ENCODE measurements at regions not wholly inside any gene's neighbourhood (a gene's known extent, or its start where the extent isn't known, plus 50 kb on each side); places are given as distances from the start of the nearest gene placed in this dataset.

- TF ChIP-seq RBBP5 (IDR thresholded peaks at IDR 0.05; ENCODE audit: borderline replicate concordance, low read depth, low read length): no peak
Observed at GRCh38 chrX:10882484-10882883, 228.6 kb upstream of the HCCS start (continued).

GRCh38 chrX:10884246-10884645, 226.9 kb upstream of the HCCS start:
- ChIA-PET CTCF (ENCODE audit: partially characterized antibody) (no interaction called here), POLR2A (ENCODE audit: partially characterized antibody) (no interaction called here)
- H2BK20ac ChIP-seq (ENCODE audit: low read length): no peak overlapping the region
- no peak overlapping the region for H2BK120ac ChIP-seq (replicated peaks; ENCODE audit: low read depth, low read length)
- H4K91ac ChIP-seq (replicated peaks; ENCODE audit: insufficient read length, low read length): no peak overlapping the region
- H3K4ac ChIP-seq (replicated peaks; ENCODE audit: insufficient read length, low read depth, low read length): no peak overlapping the region
- H3K14ac ChIP-seq (ENCODE audit: insufficient read length): no peak overlapping the region
- H4K8ac ChIP-seq (ENCODE audit: extremely low read depth, insufficient read depth, low read length): no peak overlapping the region
- H3K56ac ChIP-seq (replicated peaks; ENCODE audit: insufficient read length, low read depth, low read length): no peak overlapping the region
- DNase-seq (ENCODE audit: low read depth in 1 of 2, low spot score in 2 of 2) (no peak), FAIRE-seq (no peak)
- no peak overlapping the region for H3K27ac ChIP-seq (ENCODE audit: low read depth, low read length)
- no peak overlapping the region for H2AK5ac ChIP-seq (ENCODE audit: low read depth, low read length)
- no peaks in the 10 kb centered on the region for H4K20me1 ChIP-seq (replicated peaks in 1 of 2; ENCODE audit: control insufficient read depth in 1 of 2, insufficient read depth in 2 of 2, low read length in 2 of 2)
- no peak overlapping the region for H2BK5ac ChIP-seq (ENCODE audit: low read depth, low read length)
- H3K23ac ChIP-seq (ENCODE audit: insufficient read length): no peak overlapping the region
- no peaks in the 10 kb centered on the region for H3K9me3 ChIP-seq (ENCODE audit: insufficient read depth in 2 of 2, low read depth in 1 of 2, low read length in 1 of 2)
- no peaks in the 10 kb centered on the region for H3K36me3 ChIP-seq (ENCODE audit: control insufficient read depth in 2 of 4, insufficient read depth in 4 of 4, low read length in 3 of 4)
- H4K5ac ChIP-seq (ENCODE audit: insufficient read length, low read depth, low read length): no peak overlapping the region
- H3K9ac ChIP-seq (replicated peaks in 1 of 4; ENCODE audit: extremely low read depth in 1 of 4, low read depth in 3 of 4, low read length in 3 of 4): no peak overlapping the region
- no peak overlapping the region for H2BK12ac ChIP-seq (ENCODE audit: low read depth, low read length)
- no peak overlapping the region for H3K4me3 ChIP-seq (ENCODE audit: extremely low read depth in 1 of 4, insufficient read depth in 2 of 4, low read depth in 3 of 4, low read length in 4 of 4)
- H3K4me1 ChIP-seq (replicated peaks in 1 of 4; ENCODE audit: control insufficient read depth in 3 of 4, insufficient read depth in 4 of 4, low read length in 3 of 4): no peaks in the 10 kb centered on the region
- H3K27me3 ChIP-seq (replicated peaks in 1 of 4; ENCODE audit: control insufficient read depth in 3 of 4, extremely low read depth in 1 of 4, insufficient read depth in 3 of 4, low read length in 3 of 4): no peaks in the 10 kb centered on the region
- H3K79me2 ChIP-seq (ENCODE audit: control insufficient read depth in 1 of 2, insufficient read depth in 2 of 2, low read length in 2 of 2): no peaks in the 10 kb centered on the region
- H3K23me2 ChIP-seq (ENCODE audit: low read depth, low read length): no peaks in the 10 kb centered on the region
- WGBS, 2 experiments (ENCODE audit: extremely low coverage in 1 of 2, insufficient coverage in 1 of 2, insufficient read length in 1 of 2, insufficient replicate concordance in 2 of 2, low coverage in 1 of 2, low lambda C conversion rate in 2 of 2, missing lambda C conversion rate in 1 of 2): 89% methylated on average over 2 of the region's 2 CpGs; no CpG with 5 or more reads in 1 of the 2 experiments
- no peaks in the 10 kb centered on the region for H3K79me1 ChIP-seq (ENCODE audit: low read depth, low read length)
- no peak overlapping the region for H2BK15ac ChIP-seq (ENCODE audit: low read length)
- H2AFZ ChIP-seq (ENCODE audit: low read length): no peak overlapping the region
- H3K18ac ChIP-seq (ENCODE audit: extremely low read depth, low read length): no peak overlapping the region
- H3K4me2 ChIP-seq (ENCODE audit: insufficient read depth in 1 of 2, low read depth in 2 of 2, low read length in 2 of 2): no peak overlapping the region
- no peak for TF ChIP-seq CBX8 (IDR thresholded peaks at IDR 0.05; ENCODE audit: borderline replicate concordance, low read depth, low read length)
- TF ChIP-seq ZNF274 (IDR thresholded peaks at IDR 0.05; ENCODE audit: borderline replicate concordance, extremely low read depth, low read length): no peak
- TF ChIP-seq E2F6 (IDR thresholded peaks at IDR 0.05): no peak
- no peak for TF ChIP-seq CTBP2 (IDR thresholded peaks at IDR 0.05; ENCODE audit: borderline replicate concordance, insufficient read depth, insufficient read length, low read length)
- no peak for TF ChIP-seq USF2 (IDR thresholded peaks at IDR 0.05; ENCODE audit: low read length)
- no peak for TF ChIP-seq BCL11A (IDR thresholded peaks at IDR 0.05; ENCODE audit: low read depth in 2 of 2, low read length in 2 of 2)
- no peak for TF ChIP-seq TEAD4 (IDR thresholded peaks at IDR 0.05; ENCODE audit: low read depth, low read length)
- no peak for TF ChIP-seq EZH2 (IDR thresholded peaks at IDR 0.05; ENCODE audit: low read depth, low read length, severe bottlenecking)
- no peak for TF ChIP-seq SP4 (IDR thresholded peaks at IDR 0.05; ENCODE audit: low read length)
- no peak for TF ChIP-seq SRF (IDR thresholded peaks at IDR 0.05; ENCODE audit: low read depth, low read length)
- no peak for TF ChIP-seq YY1 (IDR thresholded peaks at IDR 0.05; ENCODE audit: low read depth, low read length)
